Adrenal gland (tissue), 9 donors: ENCODE measurements at regions not wholly inside any gene's neighbourhood (a gene's known extent, or its start where the extent isn't known, plus 50 kb on each side); places are given as distances from the start of the nearest gene placed in this dataset.

Experiments
- DNase-seq, 7 donors: peaks; one replicate each; pipeline ENCODE4 v3.0.0-alpha.2; 2019 to 2020
- H3K27ac ChIP-seq, 5 donors: fragments of 200-600 bp; sonication (generic) in 4 of 5; 1 replicate in 3 of 5; 2 replicates in 2 of 5; pipeline versions ENCODE4 v1.5.1 to v1.8.0; 2016 to 2020; ENCODE audit warnings: mild to moderate bottlenecking in 1 of 5
- H3K27me3 ChIP-seq: fragments of 200-600 bp; 2 replicates; pipeline ENCODE4 v1.8.0; 2021
- H3K36me3 ChIP-seq, 2 donors: fragments of 200-600 bp; replicated peaks in 1 of 2; 1 replicate in 1 of 2; 2 replicates in 1 of 2; pipeline versions ENCODE4 v1.5.1 to v1.8.0; 2018 to 2022
- H3K4me1 ChIP-seq, 2 donors: fragments of 200-600 bp; replicated peaks in 1 of 2; 1 replicate in 1 of 2; 2 replicates in 1 of 2; pipeline versions ENCODE4 v1.5.1 to v1.8.0; 2018 to 2021
- H3K4me3 ChIP-seq, 4 donors: fragments of 200-600 bp; sonication (generic) in 3 of 4; one replicate each; pipeline ENCODE4 v1.5.1; 2016 to 2018
- H3K9me3 ChIP-seq, 3 donors: fragments of 200-600 bp; sonication (generic) in 1 of 3; replicated peaks in 1 of 3; 1 replicate in 2 of 3; 2 replicates in 1 of 3; pipeline versions ENCODE4 v1.5.1 to v1.8.0; 2016 to 2021
- CTCF ChIP-seq, 6 experiments: fragments of 450-650 bp in 4 of 6; fragments of 200-600 bp in 2 of 6; sonication (generic) in 1 of 6; IDR thresholded peaks; 1 replicate in 5 of 6; 2 replicates in 1 of 6; pipeline versions ENCODE4 v1.5.1 to v1.8.0; 2016 to 2021; ENCODE audit warnings: antibody characterized with exemption in 6 of 6, mild to moderate bottlenecking in 2 of 6, moderate library complexity in 1 of 6
- POLR2A ChIP-seq, 2 donors: fragments of 450-650 bp; IDR thresholded peaks; one replicate each; pipeline ENCODE4 v1.6.1; 2017; ENCODE audit warnings: antibody characterized with exemption in 2 of 2, mild to moderate bottlenecking in 2 of 2, moderate library complexity in 1 of 2
- WGBS, 4 donors: extraction: QIAGEN DNeasy Blood & Tissue Kit in 2 of 4; methylation state at CpG; one replicate each; pipeline versions ENCODE4 v1.1.5 to v1.1.7; 2013 to 2017; 5-methylcytosine and 5-hydroxymethylcytosine counted together
- intact Hi-C, 2 donors: fragments of 100-400 bp; cut with DNase I; formaldehyde crosslinking; loops; one replicate each; pipeline versions ENCODE4 v1.14.1 to v1.15.0; 2022 to 2023
- donor health status: healthy with polysubstance abuse.
- donor health status: Bipolar disorder and iron deficiency.
- donor health status: DM: yes; HTN: yes; CAD: no.
- donor health status: DM: no; HTN: no; CAD: no.
- donor health status: DM: no; HTN: no; CAD: no.

- no peaks in the 10 kb centered on the region for H3K36me3 ChIP-seq
- H3K4me3 ChIP-seq: no peak overlapping the region
- DNase-seq: no peak
- H3K9me3 ChIP-seq: no peaks in the 10 kb centered on the region
- H3K27me3 ChIP-seq: no peaks in the 10 kb centered on the region
- intact Hi-C loops: no loop called here
- WGBS, 4 donors: 82 to 87% (median 85%) methylated on average over 2 of the region's 2 CpGs
- TF ChIP-seq CTCF (IDR thresholded peaks at IDR 0.05): no peak
- TF ChIP-seq POLR2A (IDR thresholded peaks at IDR 0.05): no peak
- no peak overlapping the region for H3K27ac ChIP-seq
- no peaks in the 10 kb centered on the region for H3K4me1 ChIP-seq
These were observed 213.9 kb upstream of the JARID2 start for GRCh38 chr6:15032015-15032414.

- intact Hi-C loops: no loop called here
- TF ChIP-seq CTCF (IDR thresholded peaks at IDR 0.05) (no peak), POLR2A (IDR thresholded peaks at IDR 0.05) (no peak)
- Histone ChIP-seq H3K4me1 (no peaks in the 10 kb centered on the region), H3K9me3 (no peaks in the 10 kb centered on the region), H3K36me3 (no peaks in the 10 kb centered on the region), H3K4me3 (no peak overlapping the region), H3K27ac (no peak overlapping the region), H3K27me3 (no peaks in the 10 kb centered on the region)
- WGBS, 4 donors: 81 to 88% (median 84%) methylated on average over 10 of the region's 10 CpGs
- DNase-seq: no peak
These were observed 212.0 kb upstream of the JARID2 start for GRCh38 chr6:15033850-15034203.

GRCh38 chr6:15036690-15037245 is 209.1 kb upstream of the JARID2 start:
- peak in 5 of 7 donors; percentile 11 to 55 (median 19) for DNase-seq
- WGBS, 4 donors: 63 to 79% (median 73%) methylated on average over 8 to 10 of the region's 10 CpGs
- H3K27ac ChIP-seq: no peak overlapping the region

GRCh38 chr6:15037253-15037652 is 208.6 kb upstream of the JARID2 start:
- intact Hi-C loops: no loop called here
- H3K36me3 ChIP-seq: no peaks in the 10 kb centered on the region
- no peak for TF ChIP-seq POLR2A (IDR thresholded peaks at IDR 0.05)
- TF ChIP-seq CTCF (IDR thresholded peaks at IDR 0.05): no peak
- H3K27ac ChIP-seq: no peak overlapping the region
- H3K27me3 ChIP-seq: no peaks in the 10 kb centered on the region
- no peak overlapping the region for H3K4me3 ChIP-seq
- H3K4me1 ChIP-seq: no peaks in the 10 kb centered on the region
- no peaks in the 10 kb centered on the region for H3K9me3 ChIP-seq
- 95 to 99% (median 97%) methylated on average over 4 to 5 of the region's 5 CpGs for WGBS, 4 donors
- no peak for DNase-seq

More at GRCh38 chr6:15036690-15037245, 209.1 kb upstream of the JARID2 start:
- intact Hi-C loops: no loop called here
- no peak overlapping the region for H3K4me3 ChIP-seq
- H3K9me3 ChIP-seq: no peaks in the 10 kb centered on the region
- TF ChIP-seq POLR2A (IDR thresholded peaks at IDR 0.05): no peak
- TF ChIP-seq CTCF (IDR thresholded peaks at IDR 0.05): no peak
- no peaks in the 10 kb centered on the region for H3K4me1 ChIP-seq
- no peaks in the 10 kb centered on the region for H3K36me3 ChIP-seq
- no peaks in the 10 kb centered on the region for H3K27me3 ChIP-seq
